Activated naive CD4-positive, alpha-beta T cell treated with Interleukin-2 at 50 U/mL for 16 hours (primary cell): ENCODE measurements at regions not wholly inside any gene's neighbourhood (a gene's known extent, or its start where the extent isn't known, plus 50 kb on each side); places are given as distances from the start of the nearest gene placed in this dataset.

Experiments used
- DNase-seq: peaks from one replicate; pipeline ENCODE4 v3.0.0-alpha.2; 2020

DNA sequence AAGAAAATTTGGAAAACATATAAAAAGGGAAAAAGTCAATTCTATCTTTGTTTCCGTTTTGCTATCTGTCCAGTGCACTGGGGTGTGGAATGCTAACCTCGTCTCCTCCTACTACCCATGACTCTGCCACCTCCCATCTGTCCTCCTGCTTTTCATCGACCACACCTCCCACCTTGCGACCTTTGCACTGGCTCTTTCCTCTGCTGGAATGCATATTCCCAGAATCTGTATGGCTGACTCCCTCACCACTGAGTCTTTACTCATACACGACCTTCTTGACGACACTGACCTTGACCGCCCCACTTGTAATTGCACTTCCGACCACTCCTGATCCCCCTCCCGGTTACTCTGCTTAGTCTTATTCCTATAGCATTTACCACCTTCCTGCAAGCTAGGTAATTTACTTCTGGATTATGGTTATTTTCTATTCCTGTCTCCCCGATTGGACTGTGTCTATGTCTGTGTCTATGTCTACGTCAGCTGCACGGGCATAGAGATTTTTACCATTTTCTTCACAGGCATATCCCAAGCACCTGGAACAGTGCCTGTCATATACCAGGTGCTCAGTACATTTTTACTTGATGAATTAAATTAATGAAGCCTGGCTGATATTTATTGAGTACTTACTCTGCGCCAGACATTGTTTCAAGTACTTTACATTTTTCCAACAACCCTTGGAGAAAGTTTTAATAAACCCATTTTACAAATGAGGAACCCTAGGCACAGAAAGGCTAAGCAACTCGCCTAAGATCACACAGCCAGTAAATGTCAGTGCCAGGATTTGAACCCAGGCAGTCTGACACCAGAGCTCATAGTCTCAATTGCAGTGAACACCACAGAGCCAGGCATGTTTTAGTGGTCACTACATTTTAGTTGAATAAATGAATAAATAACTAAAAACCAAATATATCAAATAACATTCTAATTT is 54.0 kb upstream of the SLC22A11 start:
- no peak for DNase-seq

- no peak for DNase-seq
These were observed 53.1 kb upstream of the SLC22A11 start for GRCh38 chr11:64502634-64503033.

GRCh38 chr11:64503186-64503753 is 52.5 kb upstream of the SLC22A11 start:
- no peak for DNase-seq

GRCh38 chr11:64504999-64505398 is 50.7 kb upstream of the SLC22A11 start:
- DNase-seq: no peak
